Brain pericyte (primary cell): ENCODE measurements at regions not wholly inside any gene's neighbourhood (a gene's known extent, or its start where the extent isn't known, plus 50 kb on each side); places are given as distances from the start of the nearest gene placed in this dataset.

ENCODE experiments used
- DNase-seq: peaks from one replicate; pipeline ENCODE4 v3.0.0-alpha.2; 2012; ENCODE audit warnings: low read depth, low spot score

DNA sequence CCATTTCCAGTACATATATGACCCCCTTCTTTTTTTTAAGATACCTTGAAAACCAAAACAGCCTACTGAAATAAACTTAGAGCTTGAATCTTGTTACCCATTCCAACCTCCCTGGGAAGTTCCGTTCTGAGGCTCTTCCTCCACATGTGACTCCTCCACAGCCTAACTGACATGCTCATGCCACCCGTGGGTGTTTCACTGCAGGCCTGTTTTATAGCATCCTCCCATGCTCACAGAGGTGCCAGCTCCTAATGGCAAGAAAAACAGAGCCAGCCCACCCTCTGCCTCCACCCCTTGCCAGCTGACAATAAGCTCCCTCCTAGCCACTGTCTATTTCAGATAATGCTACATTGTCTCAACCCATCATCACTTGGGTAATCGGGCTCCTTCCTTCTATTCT lies 97.6 kb upstream of the E2F8 start:
- DNase-seq = no peak

- DNase-seq = no peak
These were observed 97.0 kb upstream of the E2F8 start for GRCh38 chr11:19337779-19338178.

DNA sequence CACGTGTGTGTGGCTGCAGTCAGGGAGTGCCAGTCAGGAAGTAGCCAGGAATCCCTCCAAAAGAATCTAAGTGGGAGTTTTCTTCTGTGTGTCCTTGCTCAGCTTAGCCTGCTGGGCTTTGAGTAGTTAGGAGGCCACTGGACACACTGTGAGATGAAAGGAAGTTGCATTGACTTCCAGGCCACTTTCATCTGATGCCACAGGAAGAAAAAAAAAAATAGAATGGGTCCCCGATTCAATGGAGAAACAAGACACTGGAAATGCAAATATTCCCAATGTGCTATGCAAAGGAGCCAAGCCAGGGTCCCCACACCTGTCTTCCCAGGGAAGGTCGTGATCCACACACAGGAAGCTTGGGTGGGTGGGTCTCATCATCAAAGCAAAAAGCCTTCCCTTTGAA lies 95.6 kb upstream of the E2F8 start:
- DNase-seq = no peak

DNA sequence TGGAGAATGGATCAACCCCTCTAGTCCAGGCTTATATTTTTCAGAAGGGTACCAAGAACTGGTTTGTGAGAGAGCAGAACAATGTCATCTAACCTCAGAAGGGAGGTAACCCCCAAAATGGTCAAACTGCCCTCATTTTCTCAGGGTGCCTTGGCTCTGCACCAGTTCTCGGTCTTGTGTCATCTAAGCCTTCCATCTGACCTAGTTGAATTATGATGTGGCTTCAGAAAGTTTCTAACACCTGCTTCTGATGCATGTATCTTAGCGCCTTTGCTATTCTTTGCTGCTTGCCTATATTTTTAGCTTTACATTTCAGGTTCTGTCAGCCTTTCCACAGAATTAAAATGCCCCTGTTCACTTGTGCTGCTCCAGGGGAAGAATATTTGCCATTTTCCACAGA lies 91.7 kb upstream of the E2F8 start:
- DNase-seq = no peak

GRCh38 chr11:19330416-19330815 lies 89.7 kb upstream of the E2F8 start:
- DNase-seq = no peak

DNA sequence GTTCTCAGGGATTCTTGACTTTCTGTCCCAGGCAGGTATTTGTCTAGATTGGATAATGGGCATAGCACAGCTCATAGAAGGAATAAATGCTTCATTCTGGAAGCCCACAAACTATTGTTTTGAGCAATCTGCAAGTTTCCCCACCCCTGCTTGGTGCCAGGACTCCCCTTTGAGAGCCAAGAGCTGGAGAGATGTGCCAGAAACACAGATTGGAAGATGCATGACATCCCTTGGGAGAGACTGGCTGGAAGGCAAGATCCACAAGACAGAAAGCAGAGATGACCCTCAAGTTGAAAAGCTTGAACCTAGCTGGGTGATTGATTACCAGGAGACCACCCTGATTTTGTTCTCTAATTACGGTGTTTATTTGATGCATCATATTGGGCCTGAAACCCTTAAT lies 89.2 kb upstream of the E2F8 start:
- no peak for DNase-seq

GRCh38 chr11:19328586-19329311 lies 88.0 kb upstream of the E2F8 start:
- no peak for DNase-seq

- DNase-seq = no peak
These were observed 86.5 kb upstream of the E2F8 start for GRCh38 chr11:19327280-19327679.

DNA sequence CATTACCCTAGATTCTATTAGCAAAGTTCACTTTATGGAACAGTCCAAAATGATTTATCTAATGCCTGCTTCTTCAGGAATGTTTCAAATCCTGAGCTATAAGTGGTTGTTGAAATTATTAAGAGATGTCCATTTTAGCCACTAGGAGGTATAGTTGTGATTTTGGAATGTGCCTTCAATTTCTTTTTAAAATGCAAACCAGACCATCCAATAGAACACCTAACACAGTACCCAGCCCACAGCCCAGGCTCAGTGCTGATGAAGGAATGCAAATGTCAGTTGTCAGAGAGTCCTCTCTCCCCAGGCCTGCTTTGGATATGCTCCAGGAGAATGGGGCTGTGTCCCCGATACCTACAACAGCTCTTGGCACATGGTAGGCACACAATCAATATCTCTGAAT lies 85.8 kb upstream of the E2F8 start:
- DNase-seq = no peak

- DNase-seq = no peak
These were observed 82.8 kb upstream of the E2F8 start for GRCh38 chr11:19323502-19323901.

- DNase-seq = no peak
These were observed 80.6 kb upstream of the E2F8 start for GRCh38 chr11:19321351-19321750.

DNA sequence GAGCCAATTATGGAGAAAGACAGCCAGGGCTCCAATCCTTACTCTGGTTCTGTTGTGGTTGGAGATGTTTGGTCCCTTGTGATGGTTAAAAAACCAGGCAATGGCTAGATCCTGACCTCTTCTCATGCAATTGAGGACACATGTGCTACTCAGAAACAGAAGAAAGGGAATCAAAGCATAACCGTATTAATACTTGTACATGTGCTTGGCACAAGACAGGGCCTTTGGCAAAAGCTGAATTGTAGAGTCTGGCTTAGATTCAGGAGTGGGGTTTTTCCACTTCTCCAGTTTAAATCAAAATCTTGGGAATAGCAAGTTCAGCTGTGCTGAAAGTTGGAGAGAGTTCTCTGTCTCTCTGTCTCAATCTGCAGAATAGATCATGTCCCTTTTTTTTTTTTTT lies 80.1 kb upstream of the E2F8 start:
- DNase-seq = no peak

- no peak for DNase-seq
These were observed 75.7 kb upstream of the E2F8 start for GRCh38 chr11:19316434-19316833.

DNA sequence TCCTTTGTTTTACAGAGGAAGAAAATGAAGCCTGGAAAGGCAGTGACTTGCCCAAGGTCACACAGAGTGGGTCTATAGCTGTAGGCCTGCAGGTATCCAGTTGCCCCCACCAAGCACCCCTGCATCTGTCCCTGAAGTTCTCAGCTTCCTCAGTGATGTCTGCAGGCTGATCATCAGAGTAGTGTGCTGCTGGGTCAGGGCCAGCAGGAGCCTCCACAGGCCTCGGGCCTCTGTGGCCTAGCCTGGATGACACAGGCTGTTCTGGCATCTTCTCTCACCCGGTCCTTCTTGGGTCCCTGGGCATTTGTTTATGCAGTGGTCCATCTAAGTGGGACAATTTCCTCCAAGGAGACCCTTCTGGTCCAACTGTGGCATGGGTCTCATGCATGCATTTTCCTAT lies 74.8 kb upstream of the E2F8 start:
- DNase-seq = no peak

GRCh38 chr11:19313140-19313539 lies 72.4 kb upstream of the E2F8 start:
- DNase-seq = no peak

- no peak for DNase-seq
These were observed 70.7 kb upstream of the E2F8 start for GRCh38 chr11:19311308-19312030.

- DNase-seq = no peak
These were observed 66.8 kb upstream of the E2F8 start for GRCh38 chr11:19307498-19307897.

DNA sequence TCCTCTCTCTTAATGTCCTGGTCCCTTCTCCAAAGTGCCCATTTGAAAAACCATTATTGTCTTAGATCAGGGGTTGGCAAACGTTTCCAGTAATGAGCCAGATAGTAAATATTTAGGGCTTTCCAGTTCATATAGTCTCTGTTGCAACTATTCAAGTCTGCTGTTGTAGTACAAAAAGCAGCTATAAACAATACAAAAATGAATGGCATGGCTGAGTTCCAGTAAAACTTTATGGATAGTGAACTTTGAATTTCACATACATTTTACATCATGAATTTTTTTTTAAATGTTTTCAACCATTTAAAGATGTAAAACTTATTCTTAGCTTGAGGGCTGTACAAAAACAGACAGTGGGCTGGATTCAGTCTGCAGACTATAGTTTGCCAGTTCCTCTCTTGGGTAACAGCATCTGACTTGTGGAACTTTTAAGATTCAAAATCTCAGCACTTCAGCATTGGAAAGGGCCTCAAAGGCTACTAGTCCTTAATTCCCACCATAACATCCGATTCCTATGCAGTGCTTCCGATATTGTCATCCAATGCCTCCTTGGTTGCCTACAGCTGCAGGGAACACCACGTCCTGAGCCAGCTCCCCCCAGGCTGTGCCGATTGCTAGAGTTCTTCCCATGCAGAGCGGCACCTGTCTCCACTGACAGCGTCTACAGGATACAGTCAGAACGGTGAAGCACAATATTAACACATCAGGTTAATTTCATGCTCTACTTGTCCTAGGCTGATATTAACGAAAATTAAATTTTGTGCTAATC lies 65.6 kb upstream of the E2F8 start:
- no peak for DNase-seq

DNA sequence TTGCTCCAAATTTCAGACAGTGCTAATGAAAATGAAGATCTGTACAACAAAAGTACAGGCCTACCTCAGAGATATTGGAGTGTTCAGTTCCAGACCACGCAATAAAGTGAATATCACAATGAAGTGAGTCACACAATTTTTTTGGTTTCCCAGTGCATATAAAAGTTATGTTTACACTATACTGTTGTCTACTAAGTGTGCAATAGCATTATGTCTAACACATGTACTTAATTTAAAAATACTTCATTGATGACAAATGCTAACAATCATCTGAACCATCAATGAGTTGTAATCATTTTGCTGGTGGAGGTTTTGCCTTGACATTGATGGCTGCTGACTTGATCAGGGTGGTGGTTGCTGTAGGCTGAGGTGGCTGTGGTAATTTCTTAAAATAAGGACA lies 60.6 kb upstream of the E2F8 start:
- DNase-seq = no peak

- DNase-seq = no peak
These were observed 53.7 kb upstream of the E2F8 start for GRCh38 chr11:19294444-19294843.

DNA sequence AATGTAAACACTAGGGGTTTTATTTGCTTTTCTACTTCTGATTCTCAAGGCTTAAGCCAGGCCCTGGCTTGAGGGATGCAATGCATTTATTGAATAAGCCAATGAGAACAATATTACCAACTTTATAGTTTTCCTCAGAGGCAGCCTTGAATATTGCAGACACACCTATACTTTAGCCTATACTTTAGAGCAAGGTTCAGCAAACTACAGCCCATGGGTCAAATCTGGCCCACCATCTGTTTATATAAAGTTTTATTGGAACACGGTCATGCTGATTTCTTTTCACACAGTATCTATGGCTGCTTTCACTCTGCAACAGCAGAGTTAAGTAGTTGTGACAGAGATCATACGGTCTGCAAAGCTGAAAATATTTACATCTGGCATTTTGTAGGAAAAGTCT lies 50.3 kb upstream of the E2F8 start:
- no peak for DNase-seq
